Amniotic epithelial cell (primary cell): ENCODE measurements at regions not wholly inside any gene's neighbourhood (a gene's known extent, or its start where the extent isn't known, plus 50 kb on each side); places are given as distances from the start of the nearest gene placed in this dataset.

ENCODE experiments used
- DNase-seq: peaks from one replicate; pipeline ENCODE4 v3.0.0-alpha.2; 2010; ENCODE audit warnings: low read depth

GRCh38 chr5:99724732-99725290 lies 796.0 kb upstream of the CHD1 start:
- no peak for DNase-seq

GRCh38 chr5:99721506-99721905 lies 792.7 kb upstream of the CHD1 start:
- no peak for DNase-seq

- DNase-seq = no peak
Observed at GRCh38 chr5:99715921-99716320, 787.1 kb upstream of the CHD1 start.

GRCh38 chr5:99706160-99706559 lies 777.4 kb upstream of the CHD1 start:
- DNase-seq = no peak

- DNase-seq = no peak
Observed at GRCh38 chr5:99702565-99702964, 773.8 kb upstream of the CHD1 start.

GRCh38 chr5:99694884-99695283 lies 766.1 kb upstream of the CHD1 start:
- DNase-seq = no peak

- DNase-seq = no peak
Observed at GRCh38 chr5:99686538-99686937, 757.7 kb upstream of the CHD1 start.

GRCh38 chr5:99675974-99676373 lies 747.2 kb upstream of the CHD1 start:
- no peak for DNase-seq

GRCh38 chr5:99674101-99674500 lies 745.3 kb upstream of the CHD1 start:
- no peak for DNase-seq

- no peak for DNase-seq
Observed at GRCh38 chr5:99664972-99665371, 736.2 kb upstream of the CHD1 start.

- DNase-seq = no peak
Observed at GRCh38 chr5:99651298-99651697, 722.5 kb upstream of the CHD1 start.

GRCh38 chr5:99646011-99646647 lies 717.3 kb upstream of the CHD1 start:
- DNase-seq = no peak

GRCh38 chr5:99644822-99645221 lies 716.0 kb upstream of the CHD1 start:
- DNase-seq = no peak

- no peak for DNase-seq
Observed at GRCh38 chr5:99640646-99641045, 711.8 kb upstream of the CHD1 start.

- DNase-seq = no peak
Observed at GRCh38 chr5:99639905-99640304, 711.1 kb upstream of the CHD1 start.

- DNase-seq = no peak
Observed at GRCh38 chr5:99636663-99637062, 707.9 kb upstream of the CHD1 start.

- DNase-seq = no peak
Observed at GRCh38 chr5:99621772-99622681, 693.2 kb upstream of the CHD1 start.

- no peak for DNase-seq
Observed at GRCh38 chr5:99617335-99617734, 688.5 kb upstream of the CHD1 start.

- DNase-seq = no peak
Observed at GRCh38 chr5:99614888-99615287, 686.1 kb upstream of the CHD1 start.

- no peak for DNase-seq
Observed at GRCh38 chr5:99607124-99607523, 678.3 kb upstream of the CHD1 start.

GRCh38 chr5:99605904-99606303 lies 677.1 kb upstream of the CHD1 start:
- no peak for DNase-seq

GRCh38 chr5:99600952-99601351 lies 672.1 kb upstream of the CHD1 start:
- DNase-seq = no peak

GRCh38 chr5:99590806-99591205 lies 662.0 kb upstream of the CHD1 start:
- no peak for DNase-seq
